ENCODE measurements at regions not wholly inside any gene's neighbourhood (a gene's known extent, or its start where the extent isn't known, plus 50 kb on each side); places are given as distances from the start of the nearest gene placed in this dataset.

- ATAC-seq (peak; percentile 93), DNase-seq (ENCODE audit: low read depth, low spot score) (no peak)
- in situ Hi-C loops (cut with HindIII; ENCODE audit: low pct_unique_long_range_greater_than_20kb, low sequenced_read_pairs) (no loop called here), intact Hi-C loops (cut with micrococcal nuclease; ENCODE audit: unreplicated experiment) (no loop called here)
- ChIA-PET CTCF (interaction anchor here (0.6 to 1.0 kb wide), 6 partner anchors 9 to 517 kb away, joined by 3 to 6 read pairs (median 4); no protein-coding TSS in a partner anchor), POLR2A (interaction anchor here (0.5 kb wide), 1 partner anchor 260 kb away, joined by 3 read pairs; no protein-coding TSS in a partner anchor)
- Histone ChIP-seq H3K9me3 (ENCODE audit: control insufficient read depth, insufficient read depth, low read depth, low read length) (no peaks in the 10 kb centered on the region), H3K27me3 (ENCODE audit: control insufficient read depth, insufficient read depth, low read length) (no peaks in the 10 kb centered on the region), H3K4me1 (ENCODE audit: control insufficient read depth, insufficient read depth, low read length) (peaks cover 29% of the 10 kb centered on the region), H3K4me3 (ENCODE audit: low read depth in 2 of 2, low read length in 2 of 2) (no peak overlapping the region), H3K36me3 (ENCODE audit: control insufficient read depth, insufficient read depth, low read length) (no peaks in the 10 kb centered on the region), H3K27ac (ENCODE audit: low read length) (peak overlapping the region; percentile 44)
- no TSS peak for BruUV-seq (replicated peaks)
- no peak for TF ChIP-seq REST (IDR thresholded peaks at IDR 0.05; ENCODE audit: insufficient read depth in 1 of 2, low read depth in 2 of 2, low read length in 1 of 2)
- TF ChIP-seq, protein P1, sequence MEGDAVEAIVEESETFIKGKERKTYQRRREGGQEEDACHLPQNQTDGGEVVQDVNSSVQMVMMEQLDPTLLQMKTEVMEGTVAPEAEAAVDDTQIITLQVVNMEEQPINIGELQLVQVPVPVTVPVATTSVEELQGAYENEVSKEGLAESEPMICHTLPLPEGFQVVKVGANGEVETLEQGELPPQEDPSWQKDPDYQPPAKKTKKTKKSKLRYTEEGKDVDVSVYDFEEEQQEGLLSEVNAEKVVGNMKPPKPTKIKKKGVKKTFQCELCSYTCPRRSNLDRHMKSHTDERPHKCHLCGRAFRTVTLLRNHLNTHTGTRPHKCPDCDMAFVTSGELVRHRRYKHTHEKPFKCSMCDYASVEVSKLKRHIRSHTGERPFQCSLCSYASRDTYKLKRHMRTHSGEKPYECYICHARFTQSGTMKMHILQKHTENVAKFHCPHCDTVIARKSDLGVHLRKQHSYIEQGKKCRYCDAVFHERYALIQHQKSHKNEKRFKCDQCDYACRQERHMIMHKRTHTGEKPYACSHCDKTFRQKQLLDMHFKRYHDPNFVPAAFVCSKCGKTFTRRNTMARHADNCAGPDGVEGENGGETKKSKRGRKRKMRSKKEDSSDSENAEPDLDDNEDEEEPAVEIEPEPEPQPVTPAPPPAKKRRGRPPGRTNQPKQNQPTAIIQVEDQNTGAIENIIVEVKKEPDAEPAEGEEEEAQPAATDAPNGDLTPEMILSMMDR (IDR thresholded peaks at IDR 0.05): peak; percentile 91
Observed at GRCh38 chr16:85296859-85297660, 184.8 kb upstream of the CIBAR2 start.

DNA sequence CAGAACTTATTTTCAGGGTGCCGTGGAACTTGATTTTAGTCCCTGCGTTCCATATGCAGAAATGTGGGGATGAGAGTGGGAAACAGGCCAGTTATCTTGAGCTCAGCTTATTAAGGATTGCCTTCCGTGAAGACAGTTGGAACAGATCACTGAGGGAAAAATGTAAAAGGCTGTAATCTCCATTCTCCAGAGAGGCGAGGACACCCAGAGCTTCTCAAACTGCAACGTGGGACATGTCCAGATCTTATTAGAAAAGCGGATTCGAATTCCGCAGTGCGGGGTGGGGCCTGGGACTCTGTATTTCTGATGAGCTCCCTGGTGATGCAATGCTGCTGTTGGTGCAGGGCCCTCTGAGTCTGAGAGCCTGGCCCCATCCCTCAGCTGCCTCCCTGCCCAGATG lies 185.6 kb upstream of the CIBAR2 start:
- in situ Hi-C loops (cut with HindIII; ENCODE audit: low pct_unique_long_range_greater_than_20kb, low sequenced_read_pairs): no loop called here
- intact Hi-C loops (cut with micrococcal nuclease; ENCODE audit: unreplicated experiment): no loop called here

More for the DNA sequence above, 185.6 kb upstream of the CIBAR2 start:
- ATAC-seq (no peak), DNase-seq (ENCODE audit: low read depth, low spot score) (no peak)
- ChIA-PET POLR2A (no interaction called here), CTCF (interaction anchor here (0.9 kb wide), 1 partner anchor 9 kb away, joined by 4 read pairs; no protein-coding TSS in a partner anchor)
- Histone ChIP-seq H3K27me3 (ENCODE audit: control insufficient read depth, insufficient read depth, low read length) (no peaks in the 10 kb centered on the region), H3K27ac (ENCODE audit: low read length) (no peak overlapping the region; the same call in 1 of the 2 replicates), H3K4me1 (ENCODE audit: control insufficient read depth, insufficient read depth, low read length) (peaks cover 37% of the 10 kb centered on the region), H3K4me3 (ENCODE audit: low read depth in 2 of 2, low read length in 2 of 2) (no peak overlapping the region), H3K36me3 (ENCODE audit: control insufficient read depth, insufficient read depth, low read length) (no peaks in the 10 kb centered on the region), H3K9me3 (ENCODE audit: control insufficient read depth, insufficient read depth, low read depth, low read length) (no peaks in the 10 kb centered on the region)
- no peak for TF ChIP-seq POLR2AphosphoS5 (IDR thresholded peaks at IDR 0.05; ENCODE audit: low read depth, low read length)
- no peak for TF ChIP-seq REST (IDR thresholded peaks at IDR 0.05; ENCODE audit: insufficient read depth in 1 of 2, low read depth in 2 of 2, low read length in 1 of 2)
- TF ChIP-seq TCF7L2 (IDR thresholded peaks at IDR 0.05; ENCODE audit: low read depth, low read length): no peak
- no peak for TF ChIP-seq SIN3A (IDR thresholded peaks at IDR 0.05; ENCODE audit: borderline replicate concordance, insufficient read depth, low read depth, low read length)
- TF ChIP-seq, protein P1 (IDR thresholded peaks at IDR 0.05): no peak
- BruUV-seq (replicated peaks): no TSS peak
